ENCODE measurements at regions not wholly inside any gene's neighbourhood (a gene's known extent, or its start where the extent isn't known, plus 50 kb on each side); places are given as distances from the start of the nearest gene placed in this dataset.

- no peak overlapping the region for H3K56ac ChIP-seq (ENCODE audit: insufficient read length, low read depth, low read length)
- no peak overlapping the region for H2BK5ac ChIP-seq (ENCODE audit: insufficient read length, low read length)
- no peak overlapping the region for H3K4me3 Mint-ChIP-seq
- no peaks in the 10 kb centered on the region for H3K27me3 Mint-ChIP-seq (ENCODE audit: low read depth)
- H3K4ac ChIP-seq (ENCODE audit: low read depth, low read length), result no peak overlapping the region
- TF ChIP-seq CTCF (conservative IDR thresholded peaks at IDR 0.05), result peak; percentile 69
- no peak overlapping the region for H2BK15ac ChIP-seq (ENCODE audit: low read depth, low read length)
- H3K23ac ChIP-seq (ENCODE audit: insufficient read length, low read depth, low read length), result no peak overlapping the region
- no peak overlapping the region for H3K18ac ChIP-seq (ENCODE audit: insufficient read length, low read depth, low read length)
- H3T11ph ChIP-seq (ENCODE audit: low read length), result no peak overlapping the region
- no peaks in the 10 kb centered on the region for H3K4me1 ChIP-seq (ENCODE audit: insufficient read depth, low read length)
- no peak overlapping the region for H3K9ac ChIP-seq (ENCODE audit: extremely low read depth, insufficient read length, low read length)
- H2BK20ac ChIP-seq (ENCODE audit: low read depth, low read length, poor library complexity, severe bottlenecking), result no peak overlapping the region
- no peak overlapping the region for H2AK5ac ChIP-seq (ENCODE audit: insufficient read length, low read length)
- WGBS (ENCODE audit: extremely low coverage, insufficient read length, low lambda C conversion rate), result no CpG with 5 or more reads among the region's 4 CpGs
- no peak overlapping the region for H4K91ac ChIP-seq (ENCODE audit: insufficient read length, low read depth, low read length)
- H4K20me1 ChIP-seq (ENCODE audit: control insufficient read depth, insufficient read depth, insufficient read length), result no peaks in the 10 kb centered on the region
- H3K27me3 ChIP-seq (ENCODE audit: insufficient read depth, low read length), result no peaks in the 10 kb centered on the region
- H3K4me2 ChIP-seq (ENCODE audit: insufficient read depth, insufficient read length, low read length), result no peak overlapping the region
- H3K9me3 ChIP-seq (ENCODE audit: control insufficient read depth, low read depth, low read length), result peaks cover 5% of the 10 kb centered on the region
- DNase-seq, result peak; percentile 57
- H4K5ac ChIP-seq (ENCODE audit: insufficient read length, low read depth, low read length), result no peak overlapping the region
- H3K9me3 Mint-ChIP-seq, result peaks cover 2 to 33% of the 10 kb centered on the region in 2 experiments; a peak in 3 of 5 replicates
- no peaks in the 10 kb centered on the region for H3K23me2 ChIP-seq (ENCODE audit: insufficient read length, low read depth, low read length, poor library complexity, severe bottlenecking)
- H3K79me2 ChIP-seq (ENCODE audit: insufficient read depth, low read length), result no peaks in the 10 kb centered on the region
- no peak overlapping the region for H3K27ac ChIP-seq (ENCODE audit: insufficient read length, low read depth, low read length)
- no peaks in the 10 kb centered on the region for H3K36me3 Mint-ChIP-seq (ENCODE audit: insufficient read depth in 1 of 3, low read depth in 3 of 3)
- H2AFZ ChIP-seq (ENCODE audit: low read length), result no peak overlapping the region
- H2BK12ac ChIP-seq (ENCODE audit: insufficient read length, low read depth, low read length), result no peak overlapping the region
- H3K79me1 ChIP-seq (ENCODE audit: insufficient read depth, low read depth, low read length, poor library complexity, severe bottlenecking), result no peaks in the 10 kb centered on the region
- no peak overlapping the region for H4K8ac ChIP-seq (replicated peaks; ENCODE audit: insufficient read length, low read depth, low read length)
- H3K27ac Mint-ChIP-seq, result peak overlapping the region in 1 of 3 experiments; percentile 52; a peak in 1 of 7 replicates
- peaks cover 3 to 16% of the 10 kb centered on the region in 2 experiments; a peak in 3 of 4 replicates for H3K4me1 Mint-ChIP-seq
- H2BK120ac ChIP-seq (ENCODE audit: low read depth, low read length, poor library complexity, severe bottlenecking), result no peak overlapping the region
- no peak overlapping the region for H3K14ac ChIP-seq (ENCODE audit: insufficient read depth, low read length)
Measured at GRCh38 chrX:127459790-127460189, 592.4 kb downstream of the ACTRT1 start.
